PC-3 (cell line): ENCODE measurements at regions not wholly inside any gene's neighbourhood (a gene's known extent, or its start where the extent isn't known, plus 50 kb on each side); places are given as distances from the start of the nearest gene placed in this dataset.

Experiments
- ATAC-seq: fragments of 200-7000 bp; cut with Tn5 transposase; 2 replicates; pipeline ENCODE4 v1.9.1; 2020; ENCODE audit warnings: mild to moderate bottlenecking, moderate library complexity
- BruUV-seq: library from RNA; stranded (reverse); fragments of 400-500 nt; replicated peaks from 2 replicates; lab custom pipeline; 2021; lab: Mats Ljungman, UMichigan
- CTCF ChIA-PET: fragments of 300-600 bp; sonication (Branson Sonifier 250); formaldehyde crosslinking; loops from one replicate; lab custom pipeline; 2022; ENCODE audit warnings: antibody characterized with exemption; lab: Charles Lee
- POLR2A ChIA-PET: fragments of 300-600 bp; sonication (Branson Sonifier 250); formaldehyde crosslinking; loops from one replicate; lab custom pipeline; 2022; ENCODE audit warnings: antibody characterized with exemption; ENCODE audit not compliant: unreplicated experiment; lab: Charles Lee
- DNase-seq: peaks from one replicate; pipeline ENCODE4 v3.0.0-alpha.2; 2015
- H2AFZ ChIP-seq: fragments of 300-600 bp; sonication (generic); 2 replicates; pipeline ENCODE4 v1.6.0; 2016; ENCODE audit warnings: antibody characterized with exemption, low read length
- H3F3A ChIP-seq: fragments of 300-600 bp; sonication (generic); one replicate; pipeline ENCODE4 v1.6.0; 2017; ENCODE audit warnings: antibody characterized with exemption, low read length, control low read depth, mild to moderate bottlenecking; ENCODE audit not compliant: unreplicated experiment
- H3K27ac ChIP-seq: fragments of 300-600 bp; sonication (generic); 2 replicates; pipeline ENCODE4 v1.5.1; 2016; ENCODE audit warnings: mild to moderate bottlenecking, low read length
- H3K27me3 ChIP-seq: fragments of 300-600 bp; sonication (generic); 2 replicates; pipeline ENCODE4 v1.6.1; 2016; ENCODE audit warnings: low read length, mixed read lengths
- H3K36me3 ChIP-seq: fragments of 300-600 bp; sonication (generic); 2 replicates; pipeline ENCODE4 v1.6.1; 2016; ENCODE audit warnings: low read depth, mixed run types, low read length, mixed read lengths
- H3K4me1 ChIP-seq: fragments of 300-600 bp; sonication (generic); 2 replicates; pipeline ENCODE4 v1.5.1; 2016; ENCODE audit warnings: low read length; ENCODE audit not compliant: insufficient read depth
- H3K4me2 ChIP-seq: fragments of 300-600 bp; sonication (generic); 2 replicates; pipeline ENCODE4 v1.6.0; 2016; ENCODE audit warnings: low read length
- H3K4me3 ChIP-seq: fragments of 300-600 bp; sonication (generic); 2 replicates; pipeline ENCODE4 v1.5.1; 2016; ENCODE audit warnings: mild to moderate bottlenecking, low read length, mixed read lengths
- H3K79me2 ChIP-seq: fragments of 300-600 bp; sonication (generic); 2 replicates; pipeline ENCODE4 v1.6.1; 2017; ENCODE audit warnings: low read length, mixed read lengths
- H3K9ac ChIP-seq: fragments of 300-600 bp; sonication (generic); 2 replicates; pipeline ENCODE4 v1.6.0; 2016; ENCODE audit warnings: mild to moderate bottlenecking, low read length
- H3K9me2 ChIP-seq: fragments of 300-600 bp; sonication (generic); replicated peaks from 2 replicates; pipeline ENCODE4 v1.6.1; 2016; ENCODE audit warnings: mixed run types, low read length, mixed read lengths
- H3K9me3 ChIP-seq: fragments of 300-600 bp; sonication (generic); 2 replicates; pipeline ENCODE4 v1.6.1; 2016; ENCODE audit warnings: low read length, mixed read lengths
- H4K20me1 ChIP-seq: fragments of 300-600 bp; sonication (generic); 2 replicates; pipeline ENCODE4 v1.6.1; 2016; ENCODE audit warnings: low read length, mixed read lengths
- CTCF ChIP-seq: fragments of 300-600 bp; sonication (generic); conservative IDR thresholded peaks from 2 replicates; pipeline ENCODE4 v1.5.1; 2017; ENCODE audit warnings: antibody characterized with exemption, low read depth, mild to moderate bottlenecking, low read length
- EZH2 ChIP-seq: fragments of 300-600 bp; sonication (generic); IDR thresholded peaks from one replicate; pipeline ENCODE4 v1.6.1; 2017; ENCODE audit warnings: antibody characterized with exemption, mild to moderate bottlenecking, low read length; ENCODE audit not compliant: unreplicated experiment
- EZH2phosphoT487 ChIP-seq: fragments of 300-600 bp; sonication (generic); IDR thresholded peaks from 2 replicates; pipeline ENCODE4 v1.6.1; 2018; ENCODE audit warnings: mild to moderate bottlenecking, antibody characterized with exemption, low read length, borderline replicate concordance
- intact Hi-C: fragments of 100-400 bp; cut with micrococcal nuclease; formaldehyde crosslinking; loops from 2 replicates; pipeline ENCODE4 v1.9.0; 2023

GRCh38 chr5:117414926-117415325 lies 840.3 kb upstream of the SEMA6A start:
- Histone ChIP-seq H3K4me1 (no peaks in the 10 kb centered on the region), H3K9me2 (no peaks in the 10 kb centered on the region), H3K4me2 (no peak overlapping the region), H3K36me3 (no peaks in the 10 kb centered on the region), H4K20me1 (no peaks in the 10 kb centered on the region), H3K27ac (no peak overlapping the region), H3K9ac (no peak overlapping the region), H3F3A (no peaks in the 10 kb centered on the region), H3K79me2 (no peaks in the 10 kb centered on the region), H2AFZ (no peak overlapping the region), H3K9me3 (0 out of 2 replicates have a peak, but pooled peaks cover 14% of the 10 kb centered on the region), H3K27me3 (no peaks in the 10 kb centered on the region), H3K4me3 (no peak overlapping the region)
- ATAC-seq, result no peak
- no peak for DNase-seq
- ChIA-PET POLR2A (no interaction called here), CTCF (no interaction called here)
- intact Hi-C loops, result no loop called here
- no peak for TF ChIP-seq CTCF
- no peak for TF ChIP-seq EZH2phosphoT487
- no peak for TF ChIP-seq EZH2
- no TSS peak for BruUV-seq

- no peak overlapping the region for H3K4me2 ChIP-seq
- DNase-seq (no peak), ATAC-seq (no peak)
- no peak overlapping the region for H3K4me3 ChIP-seq
- H3K27ac ChIP-seq, result no peak overlapping the region
- no TSS peak for BruUV-seq
- POLR2A ChIA-PET, result no interaction called here
- H4K20me1 ChIP-seq, result no peaks in the 10 kb centered on the region
- no peaks in the 10 kb centered on the region for H3K36me3 ChIP-seq
- CTCF ChIA-PET, result no interaction called here
- no peaks in the 10 kb centered on the region for H3K9me2 ChIP-seq
- no peak for TF ChIP-seq EZH2phosphoT487
- TF ChIP-seq CTCF, result no peak
- no peak for TF ChIP-seq EZH2
- H3K9me3 ChIP-seq, result 0 out of 2 replicates have a peak, but pooled peaks cover 2% of the 10 kb centered on the region
- intact Hi-C loops, result no loop called here
- no peak overlapping the region for H3K9ac ChIP-seq
- no peaks in the 10 kb centered on the region for H3F3A ChIP-seq
- H2AFZ ChIP-seq, result no peak overlapping the region
- H3K27me3 ChIP-seq, result no peaks in the 10 kb centered on the region
- H3K79me2 ChIP-seq, result no peaks in the 10 kb centered on the region
- H3K4me1 ChIP-seq, result no peaks in the 10 kb centered on the region
Measured at GRCh38 chr5:117411701-117412100, 837.1 kb upstream of the SEMA6A start.

GRCh38 chr5:117405197-117405596 lies 830.6 kb upstream of the SEMA6A start:
- POLR2A ChIA-PET, result no interaction called here
- no peaks in the 10 kb centered on the region for H3K36me3 ChIP-seq
- H3K9me3 ChIP-seq, result 0 out of 2 replicates have a peak, but pooled peaks cover 5% of the 10 kb centered on the region
- H3F3A ChIP-seq, result no peaks in the 10 kb centered on the region
- no peaks in the 10 kb centered on the region for H3K4me1 ChIP-seq
- H3K9me2 ChIP-seq, result no peaks in the 10 kb centered on the region
- CTCF ChIA-PET, result no interaction called here
- no peaks in the 10 kb centered on the region for H3K27me3 ChIP-seq
- BruUV-seq, result no TSS peak
- no peak overlapping the region for H3K9ac ChIP-seq
- intact Hi-C loops, result no loop called here
- H3K4me2 ChIP-seq, result no peak overlapping the region
- no peak for TF ChIP-seq EZH2phosphoT487
- no peak for TF ChIP-seq EZH2
- no peak for TF ChIP-seq CTCF
- H3K4me3 ChIP-seq, result no peak overlapping the region
- no peak overlapping the region for H3K27ac ChIP-seq
- no peaks in the 10 kb centered on the region for H3K79me2 ChIP-seq
- H4K20me1 ChIP-seq, result no peaks in the 10 kb centered on the region
- ATAC-seq, result no peak
- no peak for DNase-seq
- H2AFZ ChIP-seq, result no peak overlapping the region
